ENCODE measurements at regions not wholly inside any gene's neighbourhood (a gene's known extent, or its start where the extent isn't known, plus 50 kb on each side); places are given as distances from the start of the nearest gene placed in this dataset.

GRCh38 chr12:115588131-115588530 lies 689.4 kb downstream of the MED13L start:
- no peak for DNase-seq (ENCODE audit: low read depth)
- no peak for TF ChIP-seq CTCF (IDR thresholded peaks at IDR 0.05; ENCODE audit: control insufficient read depth, insufficient read depth, low read depth, low read length, missing control alignments)
- no peak overlapping the region for H3K4me3 ChIP-seq (ENCODE audit: control insufficient read depth, low read depth, low read length)

DNA sequence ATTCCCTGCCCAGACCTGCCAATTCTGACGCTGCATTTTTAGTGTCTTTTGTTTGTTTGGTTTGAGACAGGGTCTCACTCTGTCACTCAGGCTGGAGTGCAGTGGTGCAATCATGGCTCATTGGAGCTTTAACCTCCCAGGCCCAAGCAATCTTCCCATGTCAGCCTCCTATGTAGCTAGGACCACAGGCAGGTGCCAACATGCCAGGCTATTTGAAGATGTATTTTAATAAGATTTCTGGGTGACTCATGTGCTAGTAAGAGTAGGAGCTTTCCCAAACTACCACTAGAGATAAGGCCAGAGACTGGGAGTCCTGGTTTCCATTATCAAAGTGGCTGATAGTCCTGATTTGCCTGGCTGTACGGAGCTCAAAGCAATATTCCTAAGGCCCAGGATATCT lies 693.3 kb downstream of the MED13L start:
- TF ChIP-seq CTCF (IDR thresholded peaks at IDR 0.05; ENCODE audit: control insufficient read depth, insufficient read depth, low read depth, low read length, missing control alignments), result no peak
- H3K4me3 ChIP-seq (ENCODE audit: control insufficient read depth, low read depth, low read length), result no peak overlapping the region
- DNase-seq (ENCODE audit: low read depth), result no peak

GRCh38 chr12:115583591-115583990 lies 693.9 kb downstream of the MED13L start:
- no peak for TF ChIP-seq CTCF (IDR thresholded peaks at IDR 0.05; ENCODE audit: control insufficient read depth, insufficient read depth, low read depth, low read length, missing control alignments)
- no peak for DNase-seq (ENCODE audit: low read depth)
- no peak overlapping the region for H3K4me3 ChIP-seq (ENCODE audit: control insufficient read depth, low read depth, low read length)

DNA sequence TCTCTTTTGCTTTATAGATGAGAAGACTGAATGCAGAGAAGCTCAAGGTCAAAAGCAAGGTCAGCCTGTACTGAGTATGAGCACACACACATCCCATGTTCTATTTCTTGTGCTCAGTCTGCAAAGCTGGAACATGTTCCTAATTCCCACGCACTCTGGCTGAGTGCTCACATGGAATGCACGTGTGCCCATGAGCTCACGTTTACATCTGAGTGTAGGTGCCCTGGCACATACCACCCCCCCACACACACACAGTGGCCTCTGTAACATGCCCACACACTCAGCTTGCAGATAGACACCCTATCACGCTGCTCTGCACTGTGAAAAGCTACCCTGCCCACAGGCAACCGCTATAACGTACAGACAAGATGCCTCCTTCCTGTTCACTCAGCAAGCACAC lies 700.1 kb downstream of the MED13L start:
- DNase-seq (ENCODE audit: low read depth), result no peak
- no peak for TF ChIP-seq CTCF (IDR thresholded peaks at IDR 0.05; ENCODE audit: control insufficient read depth, insufficient read depth, low read depth, low read length, missing control alignments)
- H3K4me3 ChIP-seq (ENCODE audit: control insufficient read depth, low read depth, low read length), result no peak overlapping the region

- DNase-seq (ENCODE audit: low read depth), result no peak
- no peak overlapping the region for H3K4me3 ChIP-seq (ENCODE audit: control insufficient read depth, low read depth, low read length)
- TF ChIP-seq CTCF (IDR thresholded peaks at IDR 0.05; ENCODE audit: control insufficient read depth, insufficient read depth, low read depth, low read length, missing control alignments), result no peak
Measured at GRCh38 chr12:115574826-115575225, 702.7 kb downstream of the MED13L start.

DNA sequence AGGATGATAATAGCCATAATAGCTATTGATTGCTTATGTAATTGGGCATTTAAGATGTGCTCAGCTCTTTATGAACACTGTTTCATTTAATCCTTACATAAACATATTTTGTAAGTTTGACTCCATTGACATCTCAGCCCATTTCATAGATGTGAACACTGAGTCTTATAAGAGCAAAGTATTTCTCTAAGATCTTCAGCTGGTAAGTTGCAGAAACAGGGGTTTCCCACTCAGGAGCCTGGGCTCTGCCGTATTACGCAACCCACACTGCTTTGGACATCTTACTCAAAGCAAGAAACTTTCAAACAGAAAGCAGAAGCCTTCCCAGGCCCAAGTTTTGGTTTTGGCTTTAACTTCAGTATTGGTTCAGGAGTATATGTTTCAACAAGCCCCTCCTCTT lies 705.1 kb downstream of the MED13L start:
- DNase-seq (ENCODE audit: low read depth), result peak; percentile 1
- TF ChIP-seq CTCF (IDR thresholded peaks at IDR 0.05; ENCODE audit: control insufficient read depth, insufficient read depth, low read depth, low read length, missing control alignments), result no peak
- no peak overlapping the region for H3K4me3 ChIP-seq (ENCODE audit: control insufficient read depth, low read depth, low read length)

DNA sequence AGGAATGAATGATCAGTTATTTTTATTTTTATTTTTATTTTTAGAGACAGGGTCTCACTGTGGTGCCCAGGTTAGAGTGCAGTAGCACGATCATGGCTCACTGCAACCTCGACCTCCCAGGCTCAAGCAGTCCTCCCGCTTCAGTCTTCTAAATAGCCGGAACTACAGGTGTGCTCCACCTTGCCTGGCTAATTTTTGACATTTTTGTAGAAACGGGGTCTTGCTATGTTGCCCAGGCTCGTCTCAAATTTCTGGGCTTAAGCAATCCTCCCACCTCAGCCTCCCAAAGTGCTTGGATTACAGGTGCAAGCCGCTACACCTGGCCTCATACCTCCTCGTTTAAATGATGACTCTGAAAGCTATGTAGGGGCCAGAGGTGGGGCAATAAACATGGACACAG lies 706.0 kb downstream of the MED13L start:
- no peak overlapping the region for H3K4me3 ChIP-seq (ENCODE audit: control insufficient read depth, low read depth, low read length)
- no peak for TF ChIP-seq CTCF (IDR thresholded peaks at IDR 0.05; ENCODE audit: control insufficient read depth, insufficient read depth, low read depth, low read length, missing control alignments)
- DNase-seq (ENCODE audit: low read depth), result no peak
